GM18499 (cell line): ENCODE measurements at regions not wholly inside any gene's neighbourhood (a gene's known extent, or its start where the extent isn't known, plus 50 kb on each side); places are given as distances from the start of the nearest gene placed in this dataset.
"Not testable (repeated sequence)": the region's sequence is repeated elsewhere in the genome, so short reads cannot be mapped to it uniquely, and the experiment has no call there.

ENCODE experiments used
- ATAC-seq: cut with Tn5 transposase; IDR thresholded peaks from one replicate; pipeline ENCODE4 v1.9.1; 2021; ENCODE audit warnings: moderate number of reproducible peaks; ENCODE audit not compliant: insufficient read depth, unreplicated experiment

GRCh38 chr1:95506736-95507414 lies 272.9 kb downstream of the RWDD3 start:
- no peak for ATAC-seq

GRCh38 chr1:95509989-95510388 lies 276.0 kb downstream of the RWDD3 start:
- ATAC-seq = no peak

GRCh38 chr1:95512925-95513324 lies 278.9 kb downstream of the RWDD3 start:
- no peak for ATAC-seq

- no peak for ATAC-seq
These were observed 283.5 kb downstream of the RWDD3 start for GRCh38 chr1:95517506-95517905.

DNA sequence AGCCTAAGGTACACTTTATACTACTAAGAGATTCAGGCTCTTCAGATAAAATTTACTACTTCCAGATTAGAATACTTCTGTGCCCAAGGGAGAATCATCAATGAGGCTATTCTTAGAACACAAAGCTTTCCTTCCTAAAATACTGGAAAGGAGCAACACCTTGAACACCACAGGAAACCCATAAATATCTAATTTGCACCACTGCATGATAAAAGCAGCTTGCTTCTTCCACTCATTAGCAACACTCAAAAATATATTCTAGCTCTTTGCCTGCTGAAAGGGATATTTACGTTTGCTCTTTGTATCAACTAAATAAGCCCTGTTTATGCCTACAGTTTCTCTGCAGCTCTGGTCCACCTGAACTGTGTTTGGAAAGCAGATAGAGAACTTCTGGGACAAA lies 284.3 kb downstream of the RWDD3 start:
- no peak for ATAC-seq

GRCh38 chr1:95520390-95520789 lies 286.4 kb downstream of the RWDD3 start:
- no peak for ATAC-seq

- no peak for ATAC-seq
These were observed 298.3 kb downstream of the RWDD3 start for GRCh38 chr1:95532335-95532734.

- ATAC-seq = no peak
These were observed 301.0 kb downstream of the RWDD3 start for GRCh38 chr1:95534985-95535384.

DNA sequence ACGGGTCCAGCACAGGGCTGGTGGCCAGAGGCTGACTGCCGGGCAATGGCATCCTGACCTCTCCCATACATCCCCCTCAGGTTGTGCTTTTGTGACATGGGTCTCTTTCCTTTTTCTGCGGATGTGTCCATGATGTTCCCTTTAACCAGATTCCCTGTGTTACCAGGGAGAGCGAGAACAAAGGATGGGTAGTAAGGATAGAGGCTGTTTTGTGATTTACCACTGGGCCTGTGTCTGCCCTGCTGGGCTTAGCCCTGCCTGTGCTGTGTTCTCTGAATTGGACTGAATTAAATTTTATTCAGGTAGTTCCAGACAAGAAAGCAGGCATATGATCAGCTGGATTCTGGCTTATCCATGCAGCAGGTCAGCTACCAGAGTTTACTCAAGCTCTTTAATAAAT lies 301.6 kb downstream of the RWDD3 start:
- no peak for ATAC-seq

GRCh38 chr1:95536501-95536900 lies 302.5 kb downstream of the RWDD3 start:
- no peak for ATAC-seq

GRCh38 chr1:95537176-95537575 lies 303.2 kb downstream of the RWDD3 start:
- no peak for ATAC-seq

- not testable (repeated sequence) for ATAC-seq
These were observed 304.2 kb downstream of the RWDD3 start for GRCh38 chr1:95538242-95538641.

GRCh38 chr1:95542936-95543335 lies 308.9 kb downstream of the RWDD3 start:
- no peak for ATAC-seq

- ATAC-seq = no peak
These were observed 313.0 kb downstream of the RWDD3 start for GRCh38 chr1:95547005-95547404.

GRCh38 chr1:95548211-95548610 lies 314.2 kb downstream of the RWDD3 start:
- ATAC-seq = no peak

GRCh38 chr1:95551201-95551600 lies 317.2 kb downstream of the RWDD3 start:
- no peak for ATAC-seq

- ATAC-seq = no peak
These were observed 319.6 kb downstream of the RWDD3 start for GRCh38 chr1:95553595-95553994.

GRCh38 chr1:95554408-95554807 lies 320.4 kb downstream of the RWDD3 start:
- no peak for ATAC-seq

DNA sequence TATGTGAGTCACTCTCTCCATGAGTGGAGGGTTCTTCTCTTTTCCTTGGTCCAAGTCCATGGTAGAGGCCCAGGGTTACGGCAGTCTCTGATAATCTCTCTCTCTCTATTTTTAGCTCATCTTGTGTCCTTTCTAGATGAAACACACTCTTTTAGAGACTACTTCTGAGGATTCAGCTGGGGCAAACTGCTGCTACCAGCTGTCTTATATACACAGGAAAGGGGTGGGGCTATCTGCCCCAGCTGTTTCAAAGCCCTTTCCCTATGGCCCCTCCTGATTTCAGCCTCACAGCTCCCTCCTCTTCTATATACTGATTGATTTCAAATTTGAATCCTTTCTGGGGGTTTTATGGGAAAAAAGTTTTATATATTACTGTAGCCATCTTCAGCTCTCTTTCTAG lies 324.8 kb downstream of the RWDD3 start:
- ATAC-seq = no peak

GRCh38 chr1:95561346-95561745 lies 327.3 kb downstream of the RWDD3 start:
- ATAC-seq = no peak

DNA sequence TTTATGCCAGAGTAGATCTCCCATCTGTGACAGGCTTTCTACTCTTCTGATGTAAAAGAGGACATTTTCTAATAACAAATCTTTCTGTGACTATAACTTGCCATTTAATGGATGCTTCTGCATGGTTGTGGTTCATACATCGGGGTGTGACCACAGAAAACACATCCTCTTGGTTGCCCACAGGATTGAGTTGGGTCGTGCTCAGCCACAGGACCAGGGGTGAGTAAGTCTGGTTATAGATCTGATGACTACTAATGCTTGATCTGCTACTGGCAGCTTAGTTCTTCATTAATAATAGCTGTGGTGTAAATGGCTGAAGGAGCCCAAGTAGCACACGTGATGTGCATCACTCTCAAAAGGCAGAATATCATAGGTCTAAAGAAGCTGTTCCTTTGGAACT lies 328.2 kb downstream of the RWDD3 start:
- no peak for ATAC-seq

GRCh38 chr1:95572002-95572401 lies 338.0 kb downstream of the RWDD3 start:
- no peak for ATAC-seq

- ATAC-seq = no peak
These were observed 339.0 kb downstream of the RWDD3 start for GRCh38 chr1:95572962-95573361.
